OCI-LY3 (cell line): ENCODE measurements at regions not wholly inside any gene's neighbourhood (a gene's known extent, or its start where the extent isn't known, plus 50 kb on each side); places are given as distances from the start of the nearest gene placed in this dataset.

Source experiments
- H2AFZ ChIP-seq: fragments of 200-600, 300-600 bp; shearing (Covaris generic); 2 replicates; pipeline ENCODE4 v1.6.0; 2014; ENCODE audit warnings: antibody characterized with exemption, low read depth, low read length
- H3K27ac ChIP-seq: fragments of 200-600, 300-600 bp; sonication (generic); 2 replicates; pipeline ENCODE4 v1.5.1; 2014; ENCODE audit warnings: mild to moderate bottlenecking, low read length, moderate library complexity, mixed read lengths
- H3K27me3 ChIP-seq: fragments of 200-600, 300-600 bp; sonication (generic); 2 replicates; pipeline ENCODE4 v1.6.1; 2014; ENCODE audit warnings: low read depth, low read length, mixed read lengths
- H3K36me3 ChIP-seq: fragments of 200-600, 300-600 bp; sonication (generic); replicated peaks from 2 replicates; pipeline ENCODE3; 2014; ENCODE audit warnings: low read depth, low read length, mixed read lengths
- H3K4me1 ChIP-seq: fragments of 300-600, 200-600 bp; sonication (generic); 2 replicates; pipeline ENCODE4 v1.6.1; 2014; ENCODE audit warnings: low read length, mixed read lengths
- H3K4me2 ChIP-seq: fragments of 200-600, 300-600 bp; sonication (generic); 2 replicates; pipeline ENCODE4 v1.6.1; 2014; ENCODE audit warnings: low read length, mixed read lengths
- H3K4me3 ChIP-seq: fragments of 300-600, 200-600 bp; sonication (generic); 2 replicates; pipeline ENCODE4 v1.5.1; 2014; ENCODE audit warnings: antibody characterized with exemption, mild to moderate bottlenecking, low read length, moderate library complexity
- H3K79me2 ChIP-seq: fragments of 300-600, 200-600 bp; shearing (Covaris generic); 2 replicates; pipeline ENCODE4 v1.6.1; 2014; ENCODE audit warnings: mild to moderate bottlenecking, low read length, mixed read lengths
- H3K9ac ChIP-seq: fragments of 300-600, 200-600 bp; shearing (Covaris generic); 2 replicates; pipeline ENCODE4 v1.6.0; 2014; ENCODE audit warnings: mild to moderate bottlenecking, low read length, moderate library complexity
- H3K9me3 ChIP-seq: fragments of 200-600, 300-600 bp; shearing (Covaris generic); 2 replicates; pipeline ENCODE4 v1.6.1; 2014; ENCODE audit warnings: low read length, mixed read lengths; ENCODE audit not compliant: insufficient read depth
- H4K20me1 ChIP-seq: fragments of 200-600, 300-600 bp; sonication (generic); 2 replicates; pipeline ENCODE4 v1.6.1; 2016; ENCODE audit warnings: low read length, mixed read lengths; ENCODE audit not compliant: insufficient read depth
- CTCF ChIP-seq: fragments of 200-600, 300-600 bp; sonication (generic); IDR thresholded peaks from 2 replicates; pipeline ENCODE4 v1.5.1; 2014; ENCODE audit warnings: antibody characterized with exemption, low read length, low read depth
- EZH2phosphoT487 ChIP-seq: fragments of 200-600 bp; shearing (Covaris generic); IDR thresholded peaks from 2 replicates; pipeline ENCODE4 v1.6.1; 2018; ENCODE audit warnings: antibody characterized with exemption, mixed run types, low read depth

- no peaks in the 10 kb centered on the region for H3K27me3 ChIP-seq
Measured at GRCh38 chr5:67416133-67416937, 219.7 kb upstream of the CD180 start.

GRCh38 chr5:67414712-67415111, 218.1 kb upstream of the CD180 start:
- Histone ChIP-seq H3K4me3 (no peak overlapping the region), H3K27me3 (no peaks in the 10 kb centered on the region), H3K4me1 (no peaks in the 10 kb centered on the region), H3K9me3 (no peaks in the 10 kb centered on the region), H2AFZ (no peak overlapping the region), H3K9ac (no peak overlapping the region), H3K36me3 (no peaks in the 10 kb centered on the region), H3K79me2 (no peaks in the 10 kb centered on the region), H3K4me2 (no peak overlapping the region), H4K20me1 (no peaks in the 10 kb centered on the region), H3K27ac (no peak overlapping the region)
- TF ChIP-seq EZH2phosphoT487 (no peak), CTCF (no peak)

More at GRCh38 chr5:67416133-67416937, 219.7 kb upstream of the CD180 start:
- H3K27ac ChIP-seq: no peak overlapping the region
- H3K4me2 ChIP-seq: no peak overlapping the region
- H4K20me1 ChIP-seq: no peaks in the 10 kb centered on the region
- H3K79me2 ChIP-seq: no peaks in the 10 kb centered on the region
- H3K9ac ChIP-seq: no peak overlapping the region
- H3K4me1 ChIP-seq: no peaks in the 10 kb centered on the region
- no peak overlapping the region for H2AFZ ChIP-seq
- no peak for TF ChIP-seq CTCF
- no peak for TF ChIP-seq EZH2phosphoT487
- no peak overlapping the region for H3K4me3 ChIP-seq
- no peaks in the 10 kb centered on the region for H3K36me3 ChIP-seq
- H3K9me3 ChIP-seq: no peaks in the 10 kb centered on the region

GRCh38 chr5:67413721-67414120, 217.1 kb upstream of the CD180 start:
- Histone ChIP-seq H4K20me1 (no peaks in the 10 kb centered on the region), H3K4me3 (no peak overlapping the region), H3K27ac (no peak overlapping the region)

More at GRCh38 chr5:67413721-67414120, 217.1 kb upstream of the CD180 start:
- Histone ChIP-seq H3K4me2 (no peak overlapping the region), H3K79me2 (no peaks in the 10 kb centered on the region), H3K4me1 (no peaks in the 10 kb centered on the region), H3K9me3 (no peaks in the 10 kb centered on the region), H3K36me3 (no peaks in the 10 kb centered on the region), H3K27me3 (no peaks in the 10 kb centered on the region), H2AFZ (no peak overlapping the region), H3K9ac (no peak overlapping the region)
- TF ChIP-seq CTCF (no peak), EZH2phosphoT487 (no peak)
